Ishikawa (cell line): ENCODE measurements at regions not wholly inside any gene's neighbourhood (a gene's known extent, or its start where the extent isn't known, plus 50 kb on each side); places are given as distances from the start of the nearest gene placed in this dataset.

Source experiments
- CREB1 ChIP-seq: IDR thresholded peaks from 2 replicates; pipeline ENCODE4 v1.6.1; 2012; ENCODE audit warnings: low read depth
- EP300 ChIP-seq: IDR thresholded peaks from 2 replicates; pipeline ENCODE4 v1.6.1; 2012; ENCODE audit warnings: borderline replicate concordance
- TCF12 ChIP-seq: IDR thresholded peaks from 2 replicates; pipeline ENCODE4 v1.6.1; 2012; ENCODE audit warnings: low read depth

GRCh38 chr1:222234351-222234750 lies 313.6 kb downstream of the HHIPL2 start:
- TF ChIP-seq CREB1 (no peak), TCF12 (no peak), EP300 (no peak)
